HepG2 (cell line): ENCODE measurements at regions not wholly inside any gene's neighbourhood (a gene's known extent, or its start where the extent isn't known, plus 50 kb on each side); places are given as distances from the start of the nearest gene placed in this dataset.

Source experiments
- DNMT1 ChIP-seq: sonication (generic); formaldehyde crosslinking; IDR thresholded peaks from 2 replicates; pipeline ENCODE4 v1.5.1; 2020; ENCODE audit warnings: mild to moderate bottlenecking, missing genetic modification reagents
- GPN1 ChIP-seq: sonication (generic); formaldehyde crosslinking; IDR thresholded peaks from 2 replicates; pipeline ENCODE4 v1.5.1; 2020; ENCODE audit warnings: missing genetic modification reagents, borderline replicate concordance
- MAF1 ChIP-seq: sonication (generic); formaldehyde crosslinking; IDR thresholded peaks from 2 replicates; pipeline ENCODE4 v1.5.0; 2020; ENCODE audit warnings: missing genetic modification reagents, borderline replicate concordance
- NFE2L2 ChIP-seq: fragments of 150-350 bp; IDR thresholded peaks from 2 replicates; pipeline ENCODE4 v1.6.1; 2014; ENCODE audit warnings: low read length
- NFRKB ChIP-seq: fragments of 450-650 bp; IDR thresholded peaks from 2 replicates; pipeline ENCODE4 v1.6.1; 2017
- PLSCR1 ChIP-seq: sonication (generic); formaldehyde crosslinking; IDR thresholded peaks from 2 replicates; pipeline ENCODE4 v1.5.0; 2020; ENCODE audit warnings: missing genetic modification reagents, mild to moderate bottlenecking, borderline replicate concordance
- RFXANK ChIP-seq: IDR thresholded peaks from 2 replicates; pipeline ENCODE4 v1.6.1; 2016
- SRSF1 ChIP-seq: fragments of 200-400 bp; formaldehyde crosslinking; optimal IDR thresholded peaks from 2 replicates; pipeline ENCODE3; 2017; ENCODE audit warnings: mild to moderate bottlenecking, low read depth, low read length, moderate library complexity
- TAF1 ChIP-seq: sonication (generic); formaldehyde crosslinking; IDR thresholded peaks from 2 replicates; pipeline ENCODE4 v1.4.0; 2020; ENCODE audit warnings: missing genetic modification reagents
- ZBTB14 ChIP-seq: sonication (generic); formaldehyde crosslinking; IDR thresholded peaks from 2 replicates; pipeline ENCODE4 v1.4.0; 2020; ENCODE audit warnings: missing genetic modification reagents
- ZBTB3 ChIP-seq: sonication (generic); formaldehyde crosslinking; IDR thresholded peaks from 2 replicates; pipeline ENCODE4 v1.4.0; 2020; ENCODE audit warnings: low read depth, mild to moderate bottlenecking, moderate library complexity, missing genetic modification reagents, borderline replicate concordance
- ZFAT ChIP-seq: sonication (generic); formaldehyde crosslinking; conservative IDR thresholded peaks from 2 replicates; pipeline ENCODE4 v1.8.1; 2023; ENCODE audit warnings: missing genetic modification reagents, inconsistent platforms
- ZNF160 ChIP-seq: sonication (generic); formaldehyde crosslinking; IDR thresholded peaks from 2 replicates; pipeline ENCODE4 v1.8.0; 2022; ENCODE audit warnings: mild to moderate bottlenecking, inconsistent platforms, missing genetic modification reagents
- ZNF24 ChIP-seq: fragments of 450-650 bp; IDR thresholded peaks from 2 replicates; pipeline ENCODE4 v1.6.1; 2017; ENCODE audit warnings: antibody characterized with exemption, mild to moderate bottlenecking
- ZNF274 ChIP-seq: sonication (generic); formaldehyde crosslinking; IDR thresholded peaks from 2 replicates; pipeline ENCODE4 v1.5.1; 2020; ENCODE audit warnings: mild to moderate bottlenecking, missing genetic modification reagents
- ZNF552 ChIP-seq: sonication (generic); formaldehyde crosslinking; IDR thresholded peaks from 2 replicates; pipeline ENCODE4 v1.9.0; 2022; ENCODE audit warnings: missing genetic modification reagents, mild to moderate bottlenecking, borderline replicate concordance
- ZNF7 ChIP-seq: IDR thresholded peaks from 2 replicates; pipeline ENCODE4 v1.6.1; 2016; ENCODE audit warnings: missing biosample characterization, missing genetic modification reagents
- ZNF792 ChIP-seq: IDR thresholded peaks from 2 replicates; pipeline ENCODE4 v1.6.1; 2016
- ZSCAN5A ChIP-seq: sonication (generic); formaldehyde crosslinking; IDR thresholded peaks from 2 replicates; pipeline ENCODE4 v1.8.0; 2022; ENCODE audit warnings: mild to moderate bottlenecking, missing genetic modification reagents, borderline replicate concordance
- TF ChIP-seq, protein P1 (sequence below): IDR thresholded peaks from 2 replicates; pipeline ENCODE4 v1.6.1; 2018; ENCODE audit warnings: missing genetic modification reagents, mild to moderate bottlenecking, missing compliant biosample characterization
- TF ChIP-seq, protein P2 (sequence below): sonication (generic); formaldehyde crosslinking; IDR thresholded peaks from 2 replicates; pipeline ENCODE4 v1.4.0; 2020; ENCODE audit warnings: missing genetic modification reagents, borderline replicate concordance

DNA sequence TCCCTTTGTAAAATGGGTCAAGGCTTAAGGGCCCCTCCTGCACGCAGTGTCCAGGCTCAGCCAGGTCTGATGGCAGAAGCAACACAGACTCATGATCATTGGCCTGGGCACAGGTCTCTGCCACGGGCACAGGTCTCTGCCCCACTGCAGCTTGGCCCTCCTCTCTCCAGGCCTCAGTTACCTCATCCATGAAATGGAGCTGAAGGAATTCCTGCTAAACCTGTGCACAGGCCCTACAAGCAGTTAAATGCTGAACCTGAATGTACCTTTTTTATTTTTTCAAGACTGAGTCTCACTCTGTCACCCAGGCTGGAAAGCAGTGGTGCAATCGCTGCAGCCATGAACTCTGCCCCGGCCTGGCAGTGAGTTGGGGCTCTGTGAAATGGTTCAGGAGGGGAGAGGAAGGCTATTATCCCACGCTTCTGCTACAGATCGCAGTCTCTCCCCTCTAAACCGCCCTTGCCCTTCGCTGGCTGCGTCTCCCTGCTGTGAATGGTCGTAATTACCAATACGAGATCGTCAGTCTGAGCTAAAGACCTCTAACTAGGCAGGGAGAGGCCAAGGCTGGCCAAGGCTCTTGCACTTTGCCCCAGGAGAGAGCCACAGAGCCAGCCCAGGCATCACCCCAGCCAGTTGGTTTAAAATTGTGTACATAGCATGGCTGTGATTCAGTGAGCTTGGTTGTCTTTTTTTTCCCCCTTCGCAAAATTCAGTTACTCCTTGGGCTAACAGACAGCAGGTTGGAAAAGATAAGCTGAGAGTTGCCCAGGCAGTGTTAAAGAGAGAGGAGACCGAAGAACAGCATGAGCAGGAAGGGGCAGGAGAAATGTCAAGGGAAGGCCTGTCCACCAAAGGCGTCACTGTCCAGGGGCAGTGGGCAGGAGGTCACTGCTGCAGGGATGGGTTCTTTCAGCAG is 93.0 kb upstream of the KCTD7 start (continued):
- TF ChIP-seq DNMT1 (CRISPR knock-in tag) (no peak), ZSCAN5A (CRISPR knock-in tag) (no peak), ZNF552 (CRISPR knock-in tag) (no peak), ZBTB14 (no peak), ZNF7 (no peak), ZBTB3 (CRISPR knock-in tag) (peak; percentile 81), ZFAT (CRISPR knock-in tag) (no peak), SRSF1 (no peak), ZNF24 (no peak), GPN1 (CRISPR knock-in tag) (no peak), ZNF160 (CRISPR knock-in tag) (no peak), PLSCR1 (CRISPR knock-in tag) (no peak), NFRKB (no peak), NFE2L2 (no peak), TAF1 (0 out of 2 replicates have a peak, but pooled peaks have one; percentile 34), ZNF792 (CRISPR knock-in tag) (peak; percentile 73; the same call in 1 of the 2 replicates), ZNF274 (CRISPR knock-in tag) (no peak), RFXANK (CRISPR knock-in tag) (0 out of 2 replicates have a peak, but pooled peaks have one; percentile 53), MAF1 (no peak)
- TF ChIP-seq, protein P1, sequence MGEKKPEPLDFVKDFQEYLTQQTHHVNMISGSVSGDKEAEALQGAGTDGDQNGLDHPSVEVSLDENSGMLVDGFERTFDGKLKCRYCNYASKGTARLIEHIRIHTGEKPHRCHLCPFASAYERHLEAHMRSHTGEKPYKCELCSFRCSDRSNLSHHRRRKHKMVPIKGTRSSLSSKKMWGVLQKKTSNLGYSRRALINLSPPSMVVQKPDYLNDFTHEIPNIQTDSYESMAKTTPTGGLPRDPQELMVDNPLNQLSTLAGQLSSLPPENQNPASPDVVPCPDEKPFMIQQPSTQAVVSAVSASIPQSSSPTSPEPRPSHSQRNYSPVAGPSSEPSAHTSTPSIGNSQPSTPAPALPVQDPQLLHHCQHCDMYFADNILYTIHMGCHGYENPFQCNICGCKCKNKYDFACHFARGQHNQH (CRISPR knock-in tag) = peak; percentile 65; the same call in 1 of the 2 replicates
- TF ChIP-seq, protein P2, sequence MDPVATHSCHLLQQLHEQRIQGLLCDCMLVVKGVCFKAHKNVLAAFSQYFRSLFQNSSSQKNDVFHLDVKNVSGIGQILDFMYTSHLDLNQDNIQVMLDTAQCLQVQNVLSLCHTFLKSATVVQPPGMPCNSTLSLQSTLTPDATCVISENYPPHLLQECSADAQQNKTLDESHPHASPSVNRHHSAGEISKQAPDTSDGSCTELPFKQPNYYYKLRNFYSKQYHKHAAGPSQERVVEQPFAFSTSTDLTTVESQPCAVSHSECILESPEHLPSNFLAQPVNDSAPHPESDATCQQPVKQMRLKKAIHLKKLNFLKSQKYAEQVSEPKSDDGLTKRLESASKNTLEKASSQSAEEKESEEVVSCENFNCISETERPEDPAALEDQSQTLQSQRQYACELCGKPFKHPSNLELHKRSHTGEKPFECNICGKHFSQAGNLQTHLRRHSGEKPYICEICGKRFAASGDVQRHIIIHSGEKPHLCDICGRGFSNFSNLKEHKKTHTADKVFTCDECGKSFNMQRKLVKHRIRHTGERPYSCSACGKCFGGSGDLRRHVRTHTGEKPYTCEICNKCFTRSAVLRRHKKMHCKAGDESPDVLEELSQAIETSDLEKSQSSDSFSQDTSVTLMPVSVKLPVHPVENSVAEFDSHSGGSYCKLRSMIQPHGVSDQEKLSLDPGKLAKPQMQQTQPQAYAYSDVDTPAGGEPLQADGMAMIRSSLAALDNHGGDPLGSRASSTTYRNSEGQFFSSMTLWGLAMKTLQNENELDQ (CRISPR knock-in tag) = no peak
